DMS153 treated with DMSO at 0.1 percent for 48 hours (cell line): ENCODE measurements at regions not wholly inside any gene's neighbourhood (a gene's known extent, or its start where the extent isn't known, plus 50 kb on each side); places are given as distances from the start of the nearest gene placed in this dataset.

Experiments used
- DNase-seq: peaks from one replicate; lab custom pipeline; 2025; ENCODE audit not compliant: unreplicated experiment; lab: John Stamatoyannopoulos, UW

- DNase-seq = no peak
These were observed 414.5 kb downstream of the HTR7 start for GRCh38 chr10:90443342-90443741.

GRCh38 chr10:90447831-90448230, 410.0 kb downstream of the HTR7 start:
- peak; percentile 80 for DNase-seq

- DNase-seq = no peak
These were observed 407.0 kb downstream of the HTR7 start for GRCh38 chr10:90450797-90451196.

GRCh38 chr10:90451283-90451682, 406.6 kb downstream of the HTR7 start:
- DNase-seq = peak; percentile 50

GRCh38 chr10:90458054-90458453, 399.8 kb downstream of the HTR7 start:
- DNase-seq = no peak

GRCh38 chr10:90458571-90458970, 399.3 kb downstream of the HTR7 start:
- DNase-seq = no peak

- no peak for DNase-seq
These were observed 396.2 kb downstream of the HTR7 start for GRCh38 chr10:90461437-90462155.

- no peak for DNase-seq
These were observed 394.9 kb downstream of the HTR7 start for GRCh38 chr10:90462749-90463470.

GRCh38 chr10:90464329-90464728, 393.5 kb downstream of the HTR7 start:
- DNase-seq = no peak

- DNase-seq = no peak
These were observed 386.9 kb downstream of the HTR7 start for GRCh38 chr10:90470966-90471365.

GRCh38 chr10:90480466-90480865, 377.4 kb downstream of the HTR7 start:
- no peak for DNase-seq

GRCh38 chr10:90481326-90481923, 376.4 kb downstream of the HTR7 start:
- no peak for DNase-seq

GRCh38 chr10:90484518-90484917, 373.3 kb downstream of the HTR7 start:
- no peak for DNase-seq

- no peak for DNase-seq
These were observed 363.7 kb downstream of the HTR7 start for GRCh38 chr10:90494183-90494582.

GRCh38 chr10:90504172-90504571, 353.7 kb downstream of the HTR7 start:
- DNase-seq = no peak

- no peak for DNase-seq
These were observed 331.1 kb downstream of the HTR7 start for GRCh38 chr10:90526721-90527120.

GRCh38 chr10:90530521-90530920, 327.3 kb downstream of the HTR7 start:
- no peak for DNase-seq

GRCh38 chr10:90557385-90557784, 300.5 kb downstream of the HTR7 start:
- DNase-seq = no peak

GRCh38 chr10:90560331-90560730, 297.5 kb downstream of the HTR7 start:
- no peak for DNase-seq

GRCh38 chr10:90561666-90562065, 296.2 kb downstream of the HTR7 start:
- DNase-seq = no peak

- DNase-seq = no peak
These were observed 286.2 kb downstream of the HTR7 start for GRCh38 chr10:90571481-90572258.
